ENCODE measurements at regions not wholly inside any gene's neighbourhood (a gene's known extent, or its start where the extent isn't known, plus 50 kb on each side); places are given as distances from the start of the nearest gene placed in this dataset.
A peak's percentile ranks its signal among the peaks of the same experiment; 100 is the strongest.

DNA sequence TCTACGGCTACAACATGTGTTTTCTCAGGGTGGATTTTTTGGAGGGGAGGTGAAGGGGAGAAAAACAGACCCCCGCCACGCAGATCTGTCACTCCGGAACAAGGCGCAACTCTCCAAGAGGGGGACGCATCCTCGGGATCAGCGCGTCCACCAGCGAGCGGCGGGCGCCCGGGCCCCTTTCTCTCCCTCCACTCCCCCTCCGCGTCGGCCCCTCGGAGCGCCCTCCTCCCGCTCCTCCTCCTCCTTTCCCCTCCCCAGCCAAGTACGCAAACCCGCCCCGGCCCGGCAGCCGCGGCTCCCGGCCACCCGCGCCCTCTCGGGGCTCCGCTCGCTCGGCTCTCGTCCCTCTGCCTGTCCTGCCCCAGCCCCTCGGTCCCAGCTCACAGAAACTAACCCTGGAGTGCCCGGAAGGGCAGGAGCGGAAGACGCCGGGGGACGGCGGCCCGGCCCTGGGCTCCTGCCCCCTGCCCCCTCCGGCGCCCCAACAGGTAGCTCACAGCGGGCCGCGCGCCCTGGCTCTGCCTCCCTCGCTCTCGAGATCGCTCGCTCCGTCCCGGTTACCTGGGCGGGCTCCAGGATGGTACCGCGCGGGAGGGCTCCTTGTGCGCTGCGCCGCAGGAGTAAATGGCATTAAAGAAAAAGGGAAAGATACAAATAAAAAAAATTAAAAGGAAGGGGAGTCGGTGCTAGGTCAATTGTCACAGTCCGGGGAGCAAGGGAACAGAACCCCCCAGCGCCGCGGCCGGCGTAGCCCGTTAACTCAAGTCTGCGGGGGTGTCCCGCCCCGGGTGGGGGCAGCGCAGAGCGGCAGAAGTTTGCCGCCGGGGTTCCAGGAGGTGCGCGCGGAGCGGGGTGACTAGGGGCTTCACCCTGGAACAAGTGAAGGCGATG, 131.4 kb upstream of the C11orf58 start:
- peaks cover 30 to 46% of the 10 kb centered on the region in 2 experiments for H3K4me1 Mint-ChIP-seq
- H3K79me2 ChIP-seq (ENCODE audit: insufficient read depth, low read length), result no peaks in the 10 kb centered on the region
- H3K14ac ChIP-seq (ENCODE audit: insufficient read depth, low read length), result no peak overlapping the region

More for the DNA sequence above, 131.4 kb upstream of the C11orf58 start:
- Histone ChIP-seq H4K8ac (replicated peaks; ENCODE audit: insufficient read length, low read depth, low read length) (no peak overlapping the region), H2BK5ac (ENCODE audit: insufficient read length, low read length) (no peak overlapping the region), H3K4me2 (ENCODE audit: insufficient read depth, insufficient read length, low read length) (peak overlapping the region; percentile 92), H3K23ac (ENCODE audit: insufficient read length, low read depth, low read length) (no peak overlapping the region), H2BK20ac (ENCODE audit: low read depth, low read length, poor library complexity, severe bottlenecking) (no peak overlapping the region), H3K23me2 (ENCODE audit: insufficient read length, low read depth, low read length, poor library complexity, severe bottlenecking) (peaks cover 38% of the 10 kb centered on the region), H3K79me1 (ENCODE audit: insufficient read depth, low read depth, low read length, poor library complexity, severe bottlenecking) (no peaks in the 10 kb centered on the region), H3K9ac (ENCODE audit: extremely low read depth, insufficient read length, low read length) (no peak overlapping the region), H3T11ph (ENCODE audit: low read length) (no peak overlapping the region), H4K5ac (ENCODE audit: insufficient read length, low read depth, low read length) (no peak overlapping the region), H3K18ac (ENCODE audit: insufficient read length, low read depth, low read length) (no peak overlapping the region), H3K27me3 (ENCODE audit: insufficient read depth, low read length) (peaks cover 94% of the 10 kb centered on the region), H2BK12ac (ENCODE audit: insufficient read length, low read depth, low read length) (no peak overlapping the region), H3K9me3 (ENCODE audit: control insufficient read depth, low read depth, low read length) (no peaks in the 10 kb centered on the region), H4K91ac (ENCODE audit: insufficient read length, low read depth, low read length) (no peak overlapping the region), H3K27ac (ENCODE audit: insufficient read length, low read depth, low read length) (no peak overlapping the region), H3K4me1 (ENCODE audit: insufficient read depth, low read length) (0 out of 2 replicates have a peak, but pooled peaks cover 2% of the 10 kb centered on the region), H4K20me1 (ENCODE audit: control insufficient read depth, insufficient read depth, insufficient read length) (peaks cover 3% of the 10 kb centered on the region), H2AK5ac (ENCODE audit: insufficient read length, low read length) (no peak overlapping the region), H3K56ac (ENCODE audit: insufficient read length, low read depth, low read length) (no peak overlapping the region), H2BK15ac (ENCODE audit: low read depth, low read length) (no peak overlapping the region), H3K4ac (ENCODE audit: low read depth, low read length) (no peak overlapping the region), H2BK120ac (ENCODE audit: low read depth, low read length, poor library complexity, severe bottlenecking) (no peak overlapping the region), H2AFZ (ENCODE audit: low read length) (no peak overlapping the region)
- peaks cover 0 to 4% of the 10 kb centered on the region in 2 experiments; a peak in 2 of 5 replicates for H3K9me3 Mint-ChIP-seq
- WGBS (ENCODE audit: extremely low coverage, insufficient read length, low lambda C conversion rate), result no CpG with 5 or more reads among the region's 81 CpGs
- H3K36me3 Mint-ChIP-seq (ENCODE audit: insufficient read depth in 1 of 3, low read depth in 3 of 3), result no peaks in the 10 kb centered on the region
- H3K27ac Mint-ChIP-seq, result no peak overlapping the region
- peaks cover 29% of the 10 kb centered on the region; the same call in 1 of the 2 replicates for H3K27me3 Mint-ChIP-seq (ENCODE audit: low read depth)
- H3K4me3 Mint-ChIP-seq, result no peak overlapping the region; a peak in 2 of 5 replicates
- peak; percentile 50 for DNase-seq
- TF ChIP-seq, protein P1, sequence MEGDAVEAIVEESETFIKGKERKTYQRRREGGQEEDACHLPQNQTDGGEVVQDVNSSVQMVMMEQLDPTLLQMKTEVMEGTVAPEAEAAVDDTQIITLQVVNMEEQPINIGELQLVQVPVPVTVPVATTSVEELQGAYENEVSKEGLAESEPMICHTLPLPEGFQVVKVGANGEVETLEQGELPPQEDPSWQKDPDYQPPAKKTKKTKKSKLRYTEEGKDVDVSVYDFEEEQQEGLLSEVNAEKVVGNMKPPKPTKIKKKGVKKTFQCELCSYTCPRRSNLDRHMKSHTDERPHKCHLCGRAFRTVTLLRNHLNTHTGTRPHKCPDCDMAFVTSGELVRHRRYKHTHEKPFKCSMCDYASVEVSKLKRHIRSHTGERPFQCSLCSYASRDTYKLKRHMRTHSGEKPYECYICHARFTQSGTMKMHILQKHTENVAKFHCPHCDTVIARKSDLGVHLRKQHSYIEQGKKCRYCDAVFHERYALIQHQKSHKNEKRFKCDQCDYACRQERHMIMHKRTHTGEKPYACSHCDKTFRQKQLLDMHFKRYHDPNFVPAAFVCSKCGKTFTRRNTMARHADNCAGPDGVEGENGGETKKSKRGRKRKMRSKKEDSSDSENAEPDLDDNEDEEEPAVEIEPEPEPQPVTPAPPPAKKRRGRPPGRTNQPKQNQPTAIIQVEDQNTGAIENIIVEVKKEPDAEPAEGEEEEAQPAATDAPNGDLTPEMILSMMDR (conservative IDR thresholded peaks at IDR 0.05), result no peak

Data from H9 (cell line).